ENCODE measurements at regions not wholly inside any gene's neighbourhood (a gene's known extent, or its start where the extent isn't known, plus 50 kb on each side); places are given as distances from the start of the nearest gene placed in this dataset.

DNA sequence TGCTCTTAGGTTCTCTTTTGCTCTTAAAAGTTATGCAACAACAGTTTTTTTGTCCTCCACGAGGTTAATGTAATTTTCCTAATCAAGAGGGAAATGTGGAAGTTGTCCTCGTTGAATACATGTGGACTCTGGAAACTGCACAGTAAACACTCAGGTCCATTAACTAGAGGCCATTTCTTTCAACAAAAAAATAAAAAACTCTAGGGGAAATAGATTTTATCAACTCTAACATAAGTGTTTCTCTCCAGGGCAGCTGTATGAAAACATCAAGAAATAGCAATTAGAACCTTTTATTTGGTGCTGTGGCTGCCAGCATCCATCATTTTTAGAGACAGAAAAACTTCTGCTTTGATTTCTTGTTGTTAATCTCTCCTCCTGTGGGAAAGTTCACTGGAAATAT, 288.6 kb downstream of the ICE1 start:
- DNase-seq = no peak

DNA sequence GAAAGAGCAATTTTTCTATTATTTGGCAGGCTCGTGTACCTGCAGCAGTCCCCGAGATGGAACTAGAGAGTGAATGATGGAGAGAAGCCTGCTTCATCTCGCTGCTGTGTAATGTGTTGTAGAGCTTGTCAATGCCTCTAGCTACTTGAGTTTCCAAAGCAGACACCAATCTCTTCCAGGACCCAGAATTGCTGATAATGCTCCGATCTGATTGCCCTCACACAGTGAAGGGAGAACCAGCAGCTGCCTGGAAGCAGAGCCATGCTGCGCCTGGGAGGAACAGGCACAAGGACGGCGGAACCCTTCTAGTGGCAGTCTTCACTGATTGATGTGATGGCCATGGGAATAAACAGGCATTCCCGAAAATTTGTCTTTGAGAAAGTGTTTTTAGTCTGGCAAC, 288.0 kb downstream of the ICE1 start:
- DNase-seq = no peak

DNA sequence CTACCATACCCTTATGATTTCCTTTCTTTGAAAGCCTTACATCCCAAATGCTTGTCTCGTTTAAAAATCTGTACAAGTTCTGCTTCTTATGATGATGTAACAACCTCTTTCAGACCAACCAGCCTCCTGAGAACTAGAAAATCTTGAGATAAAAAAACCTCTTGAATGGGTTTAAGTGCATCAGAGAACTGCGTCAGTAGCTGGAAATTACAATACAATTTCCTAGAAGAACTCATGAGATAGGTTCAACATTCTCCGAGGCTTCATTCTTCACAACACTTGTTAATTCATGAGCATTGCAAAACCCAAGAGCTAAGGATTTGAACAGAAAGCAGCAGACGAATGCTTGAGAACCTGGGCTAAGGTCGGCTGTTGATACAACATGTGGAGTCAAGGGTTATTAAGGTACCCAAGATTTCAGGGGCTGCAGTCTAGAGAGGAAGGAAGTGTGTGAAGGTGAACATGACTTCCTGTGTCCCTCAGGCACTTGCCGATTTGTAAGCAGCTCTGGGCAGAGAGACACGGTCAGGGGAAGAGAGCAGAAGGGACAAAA, 286.0 kb downstream of the ICE1 start:
- DNase-seq = no peak

DNA sequence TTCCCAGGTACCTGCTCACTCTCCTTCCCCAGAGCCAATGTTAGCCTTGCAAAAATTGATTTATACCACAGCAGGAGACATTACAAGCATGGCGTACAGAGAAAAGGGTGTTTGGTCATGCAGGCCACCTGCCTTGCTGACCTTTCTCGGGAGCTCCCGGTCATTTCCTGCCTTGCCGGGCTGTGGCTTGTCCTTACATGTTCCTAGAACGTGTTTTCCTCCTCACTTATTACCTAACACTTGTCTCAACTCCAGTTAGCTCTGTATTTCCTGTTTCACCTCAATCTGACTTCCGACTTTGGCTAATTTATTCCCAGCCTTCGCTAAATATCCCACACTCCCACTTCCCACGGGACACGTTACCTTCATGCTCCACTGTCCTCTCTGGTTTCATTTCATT, 282.5 kb downstream of the ICE1 start:
- no peak for DNase-seq

DNA sequence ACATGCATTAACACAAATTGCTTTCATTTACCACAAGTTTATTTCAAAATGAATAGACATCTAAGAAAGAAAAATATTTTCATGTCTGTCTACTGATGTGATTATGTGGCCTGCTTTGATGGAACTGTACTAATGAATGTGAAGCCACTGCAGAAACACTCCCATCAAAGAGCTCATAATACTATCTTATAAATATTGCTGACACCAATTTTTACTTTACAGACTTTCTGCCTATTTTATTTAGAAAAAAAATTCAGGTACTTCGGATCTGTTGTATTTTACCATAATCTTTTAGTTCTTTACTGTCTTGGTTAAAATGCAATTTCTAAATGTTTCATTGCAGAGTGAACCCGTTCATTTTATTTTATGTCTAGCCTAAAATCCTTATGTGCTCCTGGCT, 281.9 kb downstream of the ICE1 start:
- DNase-seq = no peak

DNA sequence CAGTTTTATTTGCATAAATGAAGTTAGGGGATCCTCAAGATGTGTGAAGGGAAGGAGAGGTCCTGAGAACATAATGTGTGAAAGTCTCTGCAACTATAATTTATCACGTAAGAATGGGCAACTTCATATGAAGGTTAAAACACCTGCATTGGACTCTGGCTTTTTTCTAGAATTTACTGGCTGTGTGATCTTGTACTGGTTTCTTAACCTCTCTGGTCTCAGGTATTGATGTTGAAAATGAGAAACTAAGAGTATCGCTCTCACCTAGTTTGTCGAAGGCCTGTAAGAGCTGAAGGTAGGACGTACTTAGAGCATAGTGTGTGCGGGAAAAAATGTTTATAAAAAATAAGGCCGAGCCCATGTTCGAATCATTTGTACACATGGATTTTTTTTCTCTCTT, 280.5 kb downstream of the ICE1 start:
- DNase-seq = no peak

DNA sequence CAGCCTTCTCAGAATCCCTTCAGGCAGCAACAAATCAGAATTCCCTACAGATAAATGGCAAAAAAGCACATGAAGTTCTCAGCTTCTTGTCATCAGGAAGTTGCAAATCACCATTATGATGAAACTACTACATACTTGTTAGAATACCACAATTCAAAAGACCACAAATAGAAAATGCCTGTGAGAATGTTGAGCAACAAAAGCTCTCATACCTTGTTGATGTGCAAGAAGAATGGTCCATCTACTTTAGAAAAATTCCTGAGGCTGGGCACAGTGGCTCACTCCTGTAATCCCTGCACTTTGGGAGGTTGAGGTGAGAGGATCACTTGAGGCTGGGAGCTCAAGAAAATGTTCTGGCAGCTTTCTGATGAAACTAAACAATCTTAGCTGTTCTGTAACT, 278.1 kb downstream of the ICE1 start:
- DNase-seq = no peak

DNA sequence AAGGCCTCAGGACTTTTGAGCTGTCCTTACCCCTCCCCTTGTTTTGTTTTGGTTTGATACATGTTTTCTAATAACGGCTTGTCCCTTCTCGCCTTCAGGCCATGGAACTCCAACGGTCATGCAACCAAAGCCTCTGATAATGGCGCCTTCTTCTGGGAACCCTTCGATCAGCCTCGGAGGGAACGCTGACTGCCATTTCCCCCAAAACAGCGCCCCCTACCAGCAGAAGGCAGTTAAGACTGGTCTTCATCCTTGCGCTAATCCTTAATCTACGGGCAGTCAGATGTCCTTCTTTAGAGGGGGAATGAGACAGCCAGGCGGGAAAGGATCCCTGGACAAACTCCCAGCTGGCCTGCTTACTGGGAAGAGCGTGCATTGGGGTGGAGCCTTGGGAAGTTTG, 276.6 kb downstream of the ICE1 start:
- DNase-seq = no peak

DNA sequence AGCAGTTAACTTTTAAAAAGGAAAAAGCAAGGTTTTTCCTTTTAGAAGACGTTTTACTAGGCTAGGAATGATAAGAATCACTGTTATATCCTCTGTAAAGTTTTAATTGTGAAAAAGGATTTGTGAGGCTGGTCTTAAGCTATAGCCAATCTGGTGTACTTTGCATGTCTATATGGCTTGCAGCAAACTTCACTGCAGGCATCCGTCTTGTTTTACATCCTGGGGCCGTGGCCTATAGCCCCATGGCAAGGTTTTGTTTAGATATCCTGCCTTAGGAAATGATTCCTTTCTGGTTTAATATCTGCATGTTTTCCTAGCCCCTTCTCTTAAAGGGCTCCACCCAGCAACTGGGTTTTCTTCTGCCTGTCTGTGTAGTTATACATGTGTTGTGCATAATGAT, 272.8 kb downstream of the ICE1 start:
- no peak for DNase-seq

DNA sequence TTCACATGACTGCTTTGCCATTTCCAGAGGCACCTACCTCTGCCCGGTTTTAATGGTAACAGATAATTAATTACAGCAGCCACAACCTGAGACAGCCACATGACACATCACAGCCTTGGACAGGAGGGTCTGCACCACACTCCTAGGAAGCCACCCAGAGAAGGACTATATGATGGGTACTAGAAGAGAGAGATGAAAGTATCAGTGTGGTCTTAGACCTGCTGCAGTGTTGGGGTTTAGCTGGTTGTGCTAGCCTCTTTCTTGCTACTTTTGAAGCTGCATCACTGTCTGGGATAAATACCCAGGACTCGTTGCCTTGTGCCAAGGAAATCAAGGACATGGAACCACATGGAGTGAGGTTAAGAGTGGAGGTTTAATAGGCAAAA, 266.4 kb downstream of the ICE1 start:
- DNase-seq = no peak

DNA sequence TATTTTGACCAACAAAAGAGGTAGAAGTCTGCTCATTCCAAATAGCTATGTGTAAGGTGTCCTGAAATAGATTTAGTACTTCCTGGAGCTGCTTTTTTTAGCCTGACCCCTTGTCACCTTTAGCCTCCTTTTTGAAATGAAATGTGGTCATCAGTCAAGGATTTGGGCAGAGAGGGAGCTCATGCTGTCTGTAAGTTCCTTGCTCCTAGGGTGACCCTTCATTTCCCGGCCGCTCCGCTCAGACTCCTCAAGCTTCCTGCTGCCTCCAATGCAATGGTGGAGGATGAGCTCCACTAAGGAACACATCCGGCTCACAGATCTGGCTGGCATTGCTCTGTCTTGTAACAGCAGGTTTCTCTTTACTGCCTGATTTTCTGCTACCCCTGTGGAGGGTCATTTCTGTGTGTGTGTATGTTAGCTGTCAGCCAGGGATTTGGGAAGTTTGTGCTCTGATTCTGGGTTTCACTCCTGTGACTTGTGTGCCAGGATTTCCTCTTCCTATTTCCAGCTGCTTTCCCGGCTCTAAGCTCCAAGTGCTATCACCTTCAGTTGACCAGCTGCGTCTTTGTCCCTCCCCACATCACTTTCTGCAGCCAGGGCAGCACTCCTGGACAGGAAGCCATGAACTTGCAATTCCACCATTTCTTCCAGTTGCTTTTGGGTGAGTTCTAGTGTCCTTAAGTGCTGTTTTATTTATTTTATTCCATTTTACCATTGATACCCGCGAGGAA, 265.9 kb downstream of the ICE1 start:
- no peak for DNase-seq

DNA sequence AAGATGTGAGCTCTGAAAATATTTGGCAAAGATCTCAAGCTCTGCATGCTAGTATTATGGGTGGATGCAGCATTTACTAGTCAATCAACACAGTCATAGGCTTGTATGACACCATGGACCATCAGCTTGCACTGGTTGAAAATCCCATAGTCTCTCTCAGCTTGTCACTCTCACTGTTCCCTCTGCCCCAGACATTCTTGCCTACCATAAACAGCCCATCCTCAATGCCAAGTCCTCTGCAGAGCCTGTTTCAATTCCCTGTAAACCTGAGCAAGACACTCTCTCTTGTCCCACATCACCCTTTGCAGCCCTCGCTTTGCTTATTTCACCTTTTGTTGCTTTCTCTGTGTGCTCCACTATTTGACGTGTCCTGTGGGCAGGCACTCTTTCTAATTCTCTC, 264.6 kb downstream of the ICE1 start:
- DNase-seq = no peak

DNA sequence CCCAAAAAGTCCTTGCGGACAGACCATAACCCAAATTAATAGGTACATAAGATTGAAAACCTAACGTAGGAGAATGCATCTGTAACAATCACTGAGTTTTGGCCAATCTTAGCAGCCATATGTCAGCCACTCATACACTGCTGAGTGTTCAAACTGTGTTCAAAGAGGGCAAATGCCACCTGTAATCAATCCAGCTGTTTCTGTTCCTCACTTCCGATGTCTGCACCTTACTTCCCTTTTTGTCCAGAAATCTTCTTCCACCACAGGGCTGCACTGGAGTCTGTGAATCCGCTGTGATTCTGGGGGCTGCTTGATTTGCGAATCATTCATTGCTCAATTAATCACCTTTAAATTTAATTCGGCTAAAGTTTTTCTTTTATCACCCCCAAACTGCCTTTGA, 263.9 kb downstream of the ICE1 start:
- DNase-seq = no peak

DNA sequence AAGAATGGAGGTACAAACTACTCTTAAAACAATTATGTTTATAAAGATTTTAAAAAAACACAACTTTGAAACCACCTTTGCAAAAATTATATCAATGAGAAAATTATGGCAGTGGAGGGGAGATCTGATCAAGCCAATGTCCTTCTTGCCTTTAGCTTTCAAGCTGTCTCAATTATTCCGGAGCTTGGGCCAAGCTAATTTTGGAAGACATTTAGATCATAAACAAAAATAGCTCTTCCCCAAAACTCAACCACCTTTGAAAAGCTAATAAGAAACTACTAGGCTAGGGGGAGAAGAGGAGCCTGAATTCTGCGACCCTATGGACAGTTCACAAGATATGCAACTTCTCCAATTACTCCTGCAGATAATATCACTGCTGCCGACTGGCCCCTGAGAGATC, 263.3 kb downstream of the ICE1 start:
- no peak for DNase-seq

DNA sequence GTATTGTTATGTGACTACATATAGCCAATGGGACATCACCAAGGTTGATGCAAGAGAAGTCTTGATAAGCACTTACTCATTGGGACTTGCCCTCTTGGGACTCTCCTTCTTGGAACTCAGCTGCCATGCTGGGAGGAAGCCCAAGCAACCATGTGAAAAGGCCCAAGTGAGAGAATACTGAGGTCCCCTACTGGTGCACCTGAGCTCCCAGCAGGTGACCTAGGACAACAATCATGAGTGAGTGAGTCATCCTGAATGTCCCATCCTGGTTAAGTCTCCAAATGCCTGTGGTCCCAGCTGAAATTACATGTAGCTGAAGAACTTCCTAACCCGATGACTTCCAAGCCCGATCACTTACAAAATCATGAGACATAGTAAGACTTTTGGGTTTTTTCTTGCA, 260.7 kb downstream of the ICE1 start:
- DNase-seq = no peak

DNA sequence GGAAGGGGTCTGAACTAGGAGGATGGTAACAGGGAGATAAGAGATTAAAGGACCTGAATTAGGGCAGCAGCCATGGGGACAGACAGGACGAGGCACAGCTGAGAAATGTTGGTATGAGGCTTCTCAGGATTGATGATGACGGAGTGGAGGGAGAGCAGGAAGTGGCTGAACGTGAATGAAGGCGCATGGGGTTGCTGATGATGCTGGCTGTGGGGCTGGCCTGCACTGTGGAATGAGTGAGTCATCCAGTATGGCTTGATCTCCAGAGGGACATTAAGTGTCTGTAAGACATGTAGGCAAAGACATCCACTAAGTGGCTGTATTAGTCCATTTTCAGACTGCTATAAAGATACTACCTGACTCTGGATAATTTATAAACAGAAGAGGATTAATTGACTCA, 256.4 kb downstream of the ICE1 start:
- no peak for DNase-seq

DNA sequence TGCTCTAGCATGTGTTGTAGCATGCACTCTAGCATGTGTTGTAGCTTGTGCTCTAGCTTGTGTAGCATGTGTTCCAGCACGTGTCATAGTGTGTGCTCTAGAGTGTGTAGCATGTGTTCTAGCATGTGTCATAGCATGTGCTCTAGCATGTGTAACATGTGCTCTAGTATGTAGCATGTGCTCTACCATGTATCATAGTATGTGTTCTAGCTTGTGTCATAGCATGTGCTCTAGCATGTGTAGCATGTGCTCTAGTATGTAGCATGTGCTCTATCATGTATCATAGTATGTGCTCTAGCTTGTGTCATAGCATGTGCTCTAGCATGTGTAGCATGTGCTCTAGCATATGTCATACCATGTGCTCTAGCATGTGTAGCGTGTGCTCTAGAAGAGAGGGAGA, 255.3 kb downstream of the ICE1 start:
- DNase-seq = no peak

DNA sequence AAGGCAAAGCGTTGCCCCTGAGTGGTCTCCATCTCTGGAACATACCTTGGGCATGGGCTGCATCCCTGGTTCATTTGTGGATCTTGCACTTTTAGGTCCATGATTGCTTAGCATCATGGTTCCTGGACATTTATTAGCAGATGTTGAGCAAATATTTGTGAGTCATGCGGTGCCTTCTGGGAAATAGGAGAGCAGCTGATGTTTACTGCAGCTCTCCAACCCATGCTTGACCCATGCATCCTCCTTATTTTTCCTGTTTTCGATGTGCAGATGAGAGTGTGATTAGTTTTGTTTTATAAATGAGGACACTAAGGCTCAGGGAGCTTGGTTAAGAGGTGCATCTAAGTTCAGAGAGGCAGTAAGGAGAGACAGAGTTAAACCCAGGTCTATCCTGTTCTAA, 253.7 kb downstream of the ICE1 start:
- DNase-seq = no peak

DNA sequence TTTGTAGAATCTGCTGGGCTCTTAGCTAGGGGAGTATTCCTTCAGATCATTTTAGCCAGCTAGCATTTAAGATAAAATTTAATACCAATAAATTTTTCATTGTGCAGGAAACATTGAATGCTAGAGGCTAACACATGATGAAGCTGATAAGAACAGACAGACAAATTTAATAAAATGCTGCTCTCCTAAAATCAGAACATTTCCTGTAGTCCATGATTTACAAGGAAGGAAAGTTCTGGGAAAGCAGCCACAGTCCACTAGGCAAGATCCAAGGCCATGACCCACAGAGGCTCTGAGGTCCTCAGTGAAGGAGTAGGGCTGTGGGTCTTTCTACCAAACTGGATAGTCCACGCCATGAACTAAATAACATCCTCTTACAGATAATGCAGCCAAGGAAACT, 253.0 kb downstream of the ICE1 start:
- no peak for DNase-seq

DNA sequence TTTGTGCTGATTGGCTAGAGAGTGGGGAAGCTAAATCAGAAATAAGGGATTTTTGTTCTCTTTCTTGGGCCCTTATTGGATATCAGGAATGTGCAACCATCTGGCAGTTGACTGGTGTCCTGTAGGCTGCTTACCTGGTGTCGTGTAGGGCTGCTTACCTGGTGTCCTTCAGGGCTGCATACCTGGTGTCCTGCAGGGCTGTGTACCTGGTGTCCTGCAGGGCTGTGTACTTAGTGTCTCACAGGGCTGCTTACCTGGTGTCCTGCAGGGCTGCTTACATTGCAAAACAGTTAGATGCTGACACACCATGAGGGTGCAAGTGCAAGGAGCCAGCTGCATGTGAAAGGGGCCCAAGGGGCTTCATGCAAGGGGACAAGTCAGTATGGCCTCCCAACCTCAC, 249.3 kb downstream of the ICE1 start:
- no peak for DNase-seq

DNA sequence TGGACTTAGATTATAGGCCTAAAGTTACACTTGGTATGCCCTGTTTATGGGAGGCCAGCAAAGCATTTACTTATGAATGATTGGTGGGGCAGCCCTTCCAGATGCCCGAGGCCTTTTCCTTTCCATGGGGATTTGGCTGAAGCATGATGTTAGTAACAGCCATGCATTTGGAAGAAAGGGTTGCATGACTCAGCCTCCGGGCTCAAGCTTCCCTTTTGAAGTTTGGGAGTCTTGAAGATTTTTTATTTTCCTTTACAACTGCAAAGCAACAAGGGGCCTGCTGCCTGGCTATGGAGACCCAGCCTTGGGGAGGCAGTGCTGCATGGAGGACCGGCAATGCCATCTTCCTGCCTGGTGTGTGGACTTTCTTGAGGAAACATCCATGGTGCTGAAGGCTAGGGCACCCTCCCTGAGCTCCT, 244.7 kb downstream of the ICE1 start:
- no peak for DNase-seq

DNA sequence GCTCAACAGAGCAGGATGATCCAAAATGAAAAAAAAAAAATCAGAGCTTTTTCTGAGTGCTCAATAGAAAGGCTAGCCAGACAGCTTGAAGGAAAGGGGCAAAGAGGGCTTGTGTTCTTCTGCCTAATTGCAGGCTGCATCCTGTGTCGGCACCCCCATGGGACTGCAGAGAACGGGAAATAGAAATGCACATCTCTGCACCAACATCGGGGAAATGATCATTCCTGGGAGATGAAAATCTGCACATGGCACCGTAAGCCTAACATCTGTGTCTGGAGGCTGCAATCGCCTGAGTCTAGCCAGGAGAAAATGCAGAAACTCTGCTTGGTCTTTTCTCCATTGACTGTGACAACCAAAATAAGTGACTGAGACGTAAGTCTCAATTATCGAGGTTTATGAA, 243.9 kb downstream of the ICE1 start:
- no peak for DNase-seq

DNA sequence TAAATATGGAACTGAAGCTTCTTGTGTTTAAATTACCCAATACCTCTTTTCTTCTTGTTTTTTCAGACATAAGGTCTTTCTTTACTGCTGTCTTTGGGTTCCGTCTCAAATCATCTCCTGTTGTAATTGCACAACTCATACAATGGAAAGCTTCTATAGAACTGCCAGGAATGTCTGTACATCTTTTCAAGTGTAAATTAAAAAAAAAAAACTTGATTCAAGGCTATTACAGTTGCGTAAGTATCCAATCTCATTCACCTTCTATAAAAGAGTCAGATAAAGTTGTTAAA, 243.5 kb downstream of the ICE1 start:
- DNase-seq = no peak

DNA sequence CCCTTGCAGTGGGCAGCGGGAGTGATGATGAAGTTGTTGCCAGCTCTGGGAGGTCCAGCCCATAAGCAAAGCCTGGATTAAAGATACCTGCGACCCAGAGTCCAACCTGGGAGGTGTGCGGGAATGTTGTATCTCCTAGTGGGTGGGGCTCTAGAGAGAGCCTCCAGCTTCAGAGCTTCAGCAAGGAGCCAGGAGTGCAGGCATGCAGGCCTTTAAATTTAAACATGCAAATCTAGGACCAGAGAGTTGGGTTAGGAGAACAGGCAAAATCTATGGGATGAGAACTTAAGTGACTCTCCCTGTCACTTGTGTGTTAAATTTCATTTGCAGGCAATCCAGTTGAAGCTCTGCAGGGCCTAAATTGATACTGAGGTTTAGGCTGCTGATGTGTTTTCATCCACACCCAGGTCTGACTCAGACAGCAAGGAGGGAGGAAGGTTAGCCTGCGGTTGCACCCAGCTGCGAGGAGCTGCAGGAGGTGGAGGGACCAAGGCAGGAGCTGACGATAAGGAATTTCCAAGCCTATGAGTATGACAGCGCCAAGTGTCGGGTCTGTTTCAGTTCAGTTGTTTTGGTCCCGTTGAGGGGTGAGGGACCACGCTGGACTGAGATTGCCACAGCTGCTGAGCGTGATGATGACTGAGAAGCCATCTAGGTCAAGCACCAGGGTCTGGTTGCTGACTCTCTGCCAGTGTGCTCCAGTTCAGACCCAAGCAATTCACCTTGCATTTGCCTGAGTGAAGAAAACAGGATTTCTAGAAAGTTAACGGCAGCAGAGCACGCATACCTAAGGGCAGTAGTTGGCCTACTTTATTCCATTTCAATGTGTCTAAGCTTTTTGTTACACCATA, 243.0 kb downstream of the ICE1 start:
- DNase-seq = no peak

All from CD4-positive, alpha-beta T cell treated with Interleukin-12 subunit alpha and Interleukin-12 subunit beta, for 1 hour (primary cell).